ENCODE measurements at regions not wholly inside any gene's neighbourhood (a gene's known extent, or its start where the extent isn't known, plus 50 kb on each side); places are given as distances from the start of the nearest gene placed in this dataset.

GRCh38 chr16:51940183-51940582, 606.8 kb downstream of the TOX3 start:
- TF ChIP-seq REST (IDR thresholded peaks at IDR 0.05; ENCODE audit: low read depth) = no peak
- no peak for TF ChIP-seq CEBPB (IDR thresholded peaks at IDR 0.05)
- no peak for TF ChIP-seq NFIC (IDR thresholded peaks at IDR 0.05)
- TF ChIP-seq, protein P1, sequence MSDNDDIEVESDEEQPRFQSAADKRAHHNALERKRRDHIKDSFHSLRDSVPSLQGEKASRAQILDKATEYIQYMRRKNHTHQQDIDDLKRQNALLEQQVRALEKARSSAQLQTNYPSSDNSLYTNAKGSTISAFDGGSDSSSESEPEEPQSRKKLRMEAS (IDR thresholded peaks at IDR 0.05) = no peak
- no peak for TF ChIP-seq USF1 (IDR thresholded peaks at IDR 0.05)
